ENCODE measurements at regions not wholly inside any gene's neighbourhood (a gene's known extent, or its start where the extent isn't known, plus 50 kb on each side); places are given as distances from the start of the nearest gene placed in this dataset.

- Mint-ChIP-seq H3K4me1 (no peaks in the 10 kb centered on the region), H3K4me3 (no peak overlapping the region)
Measured at GRCh38 chr15:24861014-24861690, 93.6 kb upstream of the SNRPN start.

DNA sequence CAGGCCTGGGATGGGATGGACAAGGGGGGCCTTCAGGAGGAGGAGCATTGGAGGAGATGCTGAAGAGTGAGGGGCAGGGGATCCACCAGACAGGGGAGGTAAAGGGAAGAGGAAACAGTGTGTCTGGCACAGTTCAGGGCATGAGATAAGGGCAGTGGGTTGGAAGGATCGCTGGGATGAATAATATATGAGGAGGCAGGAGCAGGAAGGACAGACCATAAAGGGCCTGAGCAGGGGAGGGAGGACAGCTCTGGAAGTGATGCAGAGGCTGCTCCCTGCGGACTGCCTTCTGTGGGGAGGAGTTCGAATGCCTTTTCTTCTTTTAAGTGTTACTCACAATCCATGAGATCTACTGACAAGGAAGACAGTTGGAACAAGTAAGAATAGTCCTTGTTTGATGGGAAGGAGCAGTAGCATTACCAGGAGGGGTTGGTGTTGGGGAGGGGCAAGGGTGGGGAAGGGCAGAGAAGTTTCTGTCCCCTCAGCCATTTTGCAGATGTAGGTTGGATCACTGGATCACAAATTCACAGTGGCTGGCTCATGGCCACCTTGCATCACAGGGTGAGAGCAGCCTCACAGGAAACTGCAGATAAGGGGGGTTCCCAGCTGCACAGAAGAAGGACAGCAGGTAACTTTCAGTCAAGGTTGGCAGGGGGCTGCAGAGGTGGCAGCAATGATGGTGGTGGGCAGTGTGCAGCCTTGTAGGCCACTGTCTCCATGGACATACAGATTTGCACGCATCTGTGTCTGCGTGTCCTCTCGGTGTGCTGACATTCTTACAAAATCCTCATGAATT is 91.9 kb upstream of the SNRPN start:
- no peaks in the 10 kb centered on the region for H3K36me3 Mint-ChIP-seq
- peaks cover 15% of the 10 kb centered on the region for H3K9me3 Mint-ChIP-seq
- CTCF ChIA-PET = no interaction called here
- no peak overlapping the region for H3K4me3 Mint-ChIP-seq
- no peak for DNase-seq
- H3K27me3 Mint-ChIP-seq = no peaks in the 10 kb centered on the region
- no peak overlapping the region for H3K27ac Mint-ChIP-seq
- no peaks in the 10 kb centered on the region for H3K4me1 Mint-ChIP-seq

More at GRCh38 chr15:24861014-24861690, 93.6 kb upstream of the SNRPN start:
- Mint-ChIP-seq H3K9me3 (peaks cover 14% of the 10 kb centered on the region), H3K36me3 (no peaks in the 10 kb centered on the region), H3K27ac (no peak overlapping the region), H3K27me3 (no peaks in the 10 kb centered on the region)
- no peak for DNase-seq
- CTCF ChIA-PET = no interaction called here

- CTCF ChIA-PET = no interaction called here
- Mint-ChIP-seq H3K9me3 (peaks cover 13% of the 10 kb centered on the region), H3K36me3 (no peaks in the 10 kb centered on the region), H3K4me3 (no peak overlapping the region), H3K27me3 (no peaks in the 10 kb centered on the region), H3K4me1 (no peaks in the 10 kb centered on the region), H3K27ac (no peak overlapping the region)
- no peak for DNase-seq
Measured at GRCh38 chr15:24865303-24865702, 89.5 kb upstream of the SNRPN start.

DNA sequence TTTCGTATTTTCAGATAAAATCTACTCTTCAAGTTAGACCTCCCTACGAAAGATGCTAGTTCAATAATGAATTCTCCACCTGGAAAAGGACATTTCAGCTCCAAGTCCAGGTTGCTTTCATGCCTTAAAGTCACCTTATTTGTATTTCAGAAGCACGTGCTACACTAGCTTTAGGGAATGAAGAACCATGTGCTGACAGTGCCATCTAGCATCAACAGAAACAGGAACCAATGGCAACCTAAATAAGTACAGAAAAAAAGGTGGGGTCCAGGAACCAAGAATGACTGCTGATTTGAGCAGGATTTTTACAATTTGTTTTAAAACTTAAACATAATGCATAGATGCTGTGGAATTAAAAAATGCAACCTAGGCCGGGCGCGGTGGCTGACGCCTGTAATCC is 77.6 kb upstream of the SNRPN start:
- H3K27ac Mint-ChIP-seq = no peak overlapping the region
- H3K4me3 Mint-ChIP-seq = no peak overlapping the region
- H3K36me3 Mint-ChIP-seq = no peaks in the 10 kb centered on the region
- CTCF ChIA-PET = no interaction called here
- peaks cover 30% of the 10 kb centered on the region for H3K9me3 Mint-ChIP-seq
- no peaks in the 10 kb centered on the region for H3K27me3 Mint-ChIP-seq
- no peaks in the 10 kb centered on the region for H3K4me1 Mint-ChIP-seq
- DNase-seq = no peak

DNA sequence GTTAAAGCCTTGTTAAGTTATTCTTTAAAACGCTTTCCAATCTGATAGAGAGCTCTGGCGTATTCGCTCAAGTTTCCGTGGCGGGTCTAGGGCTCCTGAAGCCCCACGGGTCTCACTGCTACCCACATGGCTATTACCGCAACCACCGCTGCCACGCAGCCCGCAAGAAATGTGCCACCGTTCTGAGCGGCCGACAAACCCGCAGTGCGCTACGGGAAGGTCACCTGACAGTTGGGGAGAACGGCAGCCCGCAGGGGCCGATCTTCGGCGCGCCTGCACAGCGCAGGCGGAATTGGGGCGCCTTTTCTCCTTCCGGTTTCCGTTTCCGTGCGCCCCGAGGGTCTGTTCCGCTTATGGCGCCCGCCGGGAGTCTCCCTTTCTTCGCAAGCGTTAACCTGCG is 76.6 kb upstream of the SNRPN start:
- CTCF ChIA-PET = no interaction called here
- H3K36me3 Mint-ChIP-seq = no peaks in the 10 kb centered on the region
- no peaks in the 10 kb centered on the region for H3K27me3 Mint-ChIP-seq
- H3K27ac Mint-ChIP-seq = no peak overlapping the region
- no peaks in the 10 kb centered on the region for H3K4me1 Mint-ChIP-seq
- H3K9me3 Mint-ChIP-seq = peaks cover 28% of the 10 kb centered on the region
- no peak for DNase-seq
- peak overlapping the region; percentile 26 for H3K4me3 Mint-ChIP-seq

DNA sequence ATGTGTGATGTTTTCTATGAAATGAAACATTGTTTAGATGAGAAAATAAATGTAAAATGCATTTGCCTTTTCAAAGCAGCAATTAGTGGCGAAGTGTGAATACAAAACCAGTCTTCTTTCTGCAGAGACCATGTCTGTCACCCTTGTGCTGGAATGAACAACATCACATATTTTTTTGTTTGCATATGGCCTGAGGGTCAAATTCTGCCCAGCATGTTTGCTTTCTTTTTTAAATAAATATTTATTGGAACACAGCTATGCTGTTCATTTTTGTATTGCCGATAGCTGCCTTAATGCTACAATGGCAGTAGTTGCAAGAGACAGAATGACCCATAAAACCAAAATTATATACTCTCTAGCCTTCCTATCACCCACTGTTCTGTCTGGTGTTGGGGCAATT is 75.3 kb upstream of the SNRPN start:
- no peak for DNase-seq
- Mint-ChIP-seq H3K9me3 (peaks cover 27% of the 10 kb centered on the region), H3K27me3 (no peaks in the 10 kb centered on the region), H3K4me3 (no peak overlapping the region), H3K36me3 (no peaks in the 10 kb centered on the region), H3K4me1 (no peaks in the 10 kb centered on the region), H3K27ac (no peak overlapping the region)
- CTCF ChIA-PET = no interaction called here

- H3K27me3 Mint-ChIP-seq = no peaks in the 10 kb centered on the region
- CTCF ChIA-PET = no interaction called here
Measured at GRCh38 chr15:24880663-24881062, 74.1 kb upstream of the SNRPN start.

DNA sequence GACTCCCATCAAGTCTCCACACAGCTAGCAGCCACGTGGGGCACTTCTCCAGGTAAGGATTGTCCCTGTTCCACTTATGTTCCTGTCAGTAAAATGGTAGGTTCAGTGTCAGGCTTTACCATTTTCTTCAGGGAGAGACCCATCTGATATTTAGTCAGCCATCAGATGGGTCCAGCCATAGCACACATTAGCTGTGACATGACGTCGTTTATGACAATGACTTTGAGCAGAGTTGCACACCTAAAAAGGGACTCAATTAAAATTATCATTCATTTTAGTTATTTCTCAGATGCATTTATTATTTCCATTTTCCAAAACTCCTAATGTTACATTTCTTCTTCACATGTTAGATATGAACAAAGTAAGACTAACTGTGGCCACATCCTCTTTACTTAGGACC is 68.2 kb upstream of the SNRPN start:
- no peak for DNase-seq
- H3K27ac Mint-ChIP-seq = no peak overlapping the region
- H3K36me3 Mint-ChIP-seq = no peaks in the 10 kb centered on the region
- H3K4me3 Mint-ChIP-seq = no peak overlapping the region
- H3K9me3 Mint-ChIP-seq = peaks cover 23% of the 10 kb centered on the region
- H3K4me1 Mint-ChIP-seq = no peaks in the 10 kb centered on the region
- H3K27me3 Mint-ChIP-seq = no peaks in the 10 kb centered on the region
- CTCF ChIA-PET = no interaction called here

More at GRCh38 chr15:24880663-24881062, 74.1 kb upstream of the SNRPN start:
- Mint-ChIP-seq H3K4me1 (no peaks in the 10 kb centered on the region), H3K4me3 (no peak overlapping the region), H3K27ac (no peak overlapping the region), H3K9me3 (peaks cover 24% of the 10 kb centered on the region), H3K36me3 (no peaks in the 10 kb centered on the region)
- no peak for DNase-seq

GRCh38 chr15:24898715-24899272 is 56.0 kb upstream of the SNRPN start:
- Mint-ChIP-seq H3K27me3 (no peaks in the 10 kb centered on the region), H3K4me3 (no peak overlapping the region), H3K36me3 (peaks cover 2% of the 10 kb centered on the region), H3K4me1 (no peaks in the 10 kb centered on the region), H3K9me3 (peaks cover 57% of the 10 kb centered on the region), H3K27ac (no peak overlapping the region)
- CTCF ChIA-PET = no interaction called here
- DNase-seq = no peak

GRCh38 chr15:24899367-24899766 is 55.4 kb upstream of the SNRPN start:
- H3K4me1 Mint-ChIP-seq = no peaks in the 10 kb centered on the region
- H3K4me3 Mint-ChIP-seq = no peak overlapping the region
- peaks cover 57% of the 10 kb centered on the region for H3K9me3 Mint-ChIP-seq
- CTCF ChIA-PET = no interaction called here
- H3K27me3 Mint-ChIP-seq = no peaks in the 10 kb centered on the region
- no peak overlapping the region for H3K27ac Mint-ChIP-seq
- no peak for DNase-seq
- peaks cover 2% of the 10 kb centered on the region for H3K36me3 Mint-ChIP-seq

- H3K27me3 Mint-ChIP-seq = no peaks in the 10 kb centered on the region
- H3K9me3 Mint-ChIP-seq = peaks cover 53% of the 10 kb centered on the region
Measured at GRCh38 chr15:24899795-24900194, 55.0 kb upstream of the SNRPN start.

GRCh38 chr15:24901409-24901808 is 53.4 kb upstream of the SNRPN start:
- no peak overlapping the region for H3K27ac Mint-ChIP-seq
- no peaks in the 10 kb centered on the region for H3K27me3 Mint-ChIP-seq
- H3K4me1 Mint-ChIP-seq = no peaks in the 10 kb centered on the region
- peaks cover 47% of the 10 kb centered on the region for H3K9me3 Mint-ChIP-seq
- no peak overlapping the region for H3K4me3 Mint-ChIP-seq
- no peak for DNase-seq
- CTCF ChIA-PET = no interaction called here
- H3K36me3 Mint-ChIP-seq = peaks cover 2% of the 10 kb centered on the region

More at GRCh38 chr15:24899795-24900194, 55.0 kb upstream of the SNRPN start:
- Mint-ChIP-seq H3K4me1 (no peaks in the 10 kb centered on the region), H3K27ac (no peak overlapping the region), H3K36me3 (peaks cover 2% of the 10 kb centered on the region), H3K4me3 (no peak overlapping the region)
- DNase-seq = no peak
- CTCF ChIA-PET = no interaction called here
